ENCODE measurements at regions not wholly inside any gene's neighbourhood (a gene's known extent, or its start where the extent isn't known, plus 50 kb on each side); places are given as distances from the start of the nearest gene placed in this dataset.

GRCh38 chr10:27447540-27447939 is 56.6 kb upstream of the RAB18 start:
- H3K9me3 ChIP-seq, result no peaks in the 10 kb centered on the region
- TF ChIP-seq POLR2A (IDR thresholded peaks at IDR 0.05), result no peak
- no peak for TF ChIP-seq POLR2AphosphoS5 (IDR thresholded peaks at IDR 0.05)
- no peak for TF ChIP-seq CTCF (IDR thresholded peaks at IDR 0.05 in 8 of 11, conservative IDR thresholded peaks at IDR 0.05 in 3 of 11)
- peak overlapping the region in 3 of 8 donors; percentile 46 to 80 (median 74) for H3K27ac ChIP-seq
- 34 to 71% (median 48%) methylated on average over 3 of the region's 3 CpGs for WGBS, 5 donors
- intact Hi-C loops (cut with DNase I; ENCODE audit: low total_unique reads), result loop anchor here (5.0 to 10.0 kb wide), 2 partner anchors 210 to 737 kb away; no protein-coding TSS in a partner anchor
- H3K36me3 ChIP-seq, result no peaks in the 10 kb centered on the region
- H3K27me3 ChIP-seq (replicated peaks in 1 of 7), result no peaks in the 10 kb centered on the region
- DNase-seq, result no peak
- peaks cover 0 to 44% (median 2%) of the 10 kb centered on the region in 6 donors for H3K4me1 ChIP-seq
- H3K4me3 ChIP-seq, result no peak overlapping the region

GRCh38 chr10:27446091-27446918 is 57.8 kb upstream of the RAB18 start:
- WGBS, 5 donors, result 4 to 10% (median 6%) methylated on average over 5 of the region's 5 CpGs
- no peaks in the 10 kb centered on the region for H3K27me3 ChIP-seq (replicated peaks in 1 of 7)
- peaks cover 0 to 42% (median 2%) of the 10 kb centered on the region in 6 donors for H3K4me1 ChIP-seq
- no peak overlapping the region for H3K4me3 ChIP-seq
- intact Hi-C loops (cut with DNase I; ENCODE audit: low total_unique reads), result loop anchor here (5.0 to 10.0 kb wide), 2 partner anchors 211 to 738 kb away; no protein-coding TSS in a partner anchor
- H3K36me3 ChIP-seq, result no peaks in the 10 kb centered on the region
- DNase-seq, result no peak
- TF ChIP-seq CTCF (IDR thresholded peaks at IDR 0.05 in 8 of 11, conservative IDR thresholded peaks at IDR 0.05 in 3 of 11) (peak in 9 of 11 experiments; percentile 19 to 58 (median 54)), POLR2AphosphoS5 (IDR thresholded peaks at IDR 0.05) (no peak), POLR2A (IDR thresholded peaks at IDR 0.05) (no peak)
- no peaks in the 10 kb centered on the region for H3K9me3 ChIP-seq
- peak overlapping the region in 2 of 8 donors; percentile 74 to 80 for H3K27ac ChIP-seq

GRCh38 chr10:27445070-27445469 is 59.0 kb upstream of the RAB18 start:
- H3K9me3 ChIP-seq, result no peaks in the 10 kb centered on the region
- TF ChIP-seq POLR2A (IDR thresholded peaks at IDR 0.05) (no peak), CTCF (IDR thresholded peaks at IDR 0.05 in 8 of 11, conservative IDR thresholded peaks at IDR 0.05 in 3 of 11) (no peak), POLR2AphosphoS5 (IDR thresholded peaks at IDR 0.05) (no peak)
- H3K27ac ChIP-seq, result no peak overlapping the region
- no peak for DNase-seq
- 57 to 77% (median 70%) methylated on average over 5 of the region's 5 CpGs for WGBS, 5 donors
- H3K4me1 ChIP-seq, result peaks cover 0 to 41% (median 2%) of the 10 kb centered on the region in 6 donors
- no peaks in the 10 kb centered on the region for H3K27me3 ChIP-seq (replicated peaks in 1 of 7)
- no peaks in the 10 kb centered on the region for H3K36me3 ChIP-seq
- intact Hi-C loops (cut with DNase I; ENCODE audit: low total_unique reads), result loop anchor here (5.0 to 10.0 kb wide), 2 partner anchors 212 to 740 kb away; no protein-coding TSS in a partner anchor
- H3K4me3 ChIP-seq, result no peak overlapping the region

GRCh38 chr10:27440478-27440877 is 63.6 kb upstream of the RAB18 start:
- Histone ChIP-seq H3K4me1 (no peaks in the 10 kb centered on the region), H3K27ac (no peak overlapping the region), H3K27me3 (replicated peaks in 1 of 7) (no peaks in the 10 kb centered on the region), H3K4me3 (no peak overlapping the region), H3K36me3 (no peaks in the 10 kb centered on the region), H3K9me3 (no peaks in the 10 kb centered on the region)
- WGBS, 5 donors, result 50 to 73% (median 69%) methylated on average over 2 of the region's 2 CpGs
- DNase-seq, result no peak
- TF ChIP-seq POLR2AphosphoS5 (IDR thresholded peaks at IDR 0.05) (no peak), POLR2A (IDR thresholded peaks at IDR 0.05) (no peak), CTCF (IDR thresholded peaks at IDR 0.05 in 8 of 11, conservative IDR thresholded peaks at IDR 0.05 in 3 of 11) (no peak)
- intact Hi-C loops (cut with DNase I; ENCODE audit: low total_unique reads), result loop anchor here (10.0 kb wide), 1 partner anchor 744 kb away; no protein-coding TSS in a partner anchor

All from spleen (tissue), 11 donors.